22Rv1 (cell line): ENCODE measurements at regions not wholly inside any gene's neighbourhood (a gene's known extent, or its start where the extent isn't known, plus 50 kb on each side); places are given as distances from the start of the nearest gene placed in this dataset.

Experiments
- CTCF ChIP-seq: fragments of 450-650 bp; IDR thresholded peaks from 2 replicates; pipeline ENCODE4 v1.5.1; 2017; ENCODE audit warnings: mild to moderate bottlenecking
- ZFX ChIP-seq: fragments of 450-650 bp; IDR thresholded peaks from 2 replicates; pipeline ENCODE4 v1.6.1; 2017; ENCODE audit warnings: antibody characterized with exemption, borderline replicate concordance

DNA sequence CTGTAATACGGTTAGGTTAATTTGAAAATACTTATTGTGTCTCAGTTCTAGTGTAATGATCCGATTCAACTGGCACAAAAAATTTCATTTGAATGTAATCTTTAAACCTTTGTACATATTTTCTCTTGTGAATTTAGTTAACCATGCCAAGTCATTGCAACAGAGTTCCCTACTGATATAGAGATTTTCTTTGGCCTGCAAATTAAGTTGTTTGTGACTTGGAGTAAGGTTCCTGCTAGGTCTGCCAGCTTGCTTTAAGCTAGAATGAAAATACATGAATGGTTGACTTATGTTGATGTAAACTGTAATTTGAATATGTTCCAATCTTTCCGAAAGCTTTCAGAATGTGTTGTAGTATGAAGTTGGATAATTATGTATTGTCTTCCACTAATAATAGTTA, 1004.1 kb upstream of the EDIL3 start:
- TF ChIP-seq CTCF, result no peak
- no peak for TF ChIP-seq ZFX
